HCT116 (cell line): ENCODE measurements at regions not wholly inside any gene's neighbourhood (a gene's known extent, or its start where the extent isn't known, plus 50 kb on each side); places are given as distances from the start of the nearest gene placed in this dataset.

Experiments
- ATAC-seq: fragments of 200-7000 bp; cut with Tn5 transposase; 2 replicates; pipeline ENCODE4 v1.9.1; 2020; ENCODE audit warnings: mild to moderate bottlenecking, moderate library complexity
- BruUV-seq: library from RNA; stranded (reverse); fragments of 400-500 nt; replicated peaks from 2 replicates; lab custom pipeline; 2021; lab: Mats Ljungman, UMichigan
- CTCF ChIA-PET: fragments of 300-600 bp; sonication (Branson Sonifier 250); formaldehyde crosslinking; loops from one replicate; lab custom pipeline; 2021; ENCODE audit warnings: antibody characterized with exemption; lab: Charles Lee
- POLR2A ChIA-PET: fragments of 300-600, 350-600 bp; sonication (Branson Sonifier 250); formaldehyde crosslinking; loops from one replicate; lab custom pipeline; 2021; ENCODE audit warnings: antibody characterized with exemption; lab: Charles Lee
- RAD21 ChIA-PET, 2 experiments: fragments of 300-600 bp; sonication (Branson Sonifier 250); formaldehyde crosslinking; loops; one replicate each; lab custom pipeline; 2023; ENCODE audit warnings: low total read pairs in 2 of 2; ENCODE audit not compliant: uncharacterized antibody in 2 of 2, unreplicated experiment in 2 of 2, low non-redundant PET in 1 of 2; lab: Charles Lee
- DNase-seq: peaks from one replicate; pipeline ENCODE4 v3.0.0-alpha.2; 2010; ENCODE audit warnings: low read depth, low spot score
- H2AFZ ChIP-seq: fragments of 200-600 bp; shearing (Covaris generic), sonication (generic); 2 replicates; pipeline ENCODE4 v1.6.1; 2017; ENCODE audit warnings: low read depth, mixed run types, mixed read lengths, antibody characterized with exemption, low read length; ENCODE audit not compliant: poor library complexity, severe bottlenecking
- H3K27ac ChIP-seq: 2 replicates; pipeline ENCODE4 v1.5.1; 2012; ENCODE audit warnings: low read depth, low read length
- H3K27me3 ChIP-seq: fragments of 200-600 bp; sonication (generic); 2 replicates; pipeline ENCODE4 v1.6.1; 2016; ENCODE audit warnings: mixed run types, low read length, mixed read lengths; ENCODE audit not compliant: insufficient read depth
- H3K36me3 ChIP-seq, 2 experiments: fragments of 200-500 bp in 1 of 2; fragments of 200-600 bp in 1 of 2; sonication (Bioruptor generic) in 1 of 2; sonication (generic) in 1 of 2; 2 replicates each; pipeline versions ENCODE4 v1.5.1 to v1.6.1; 2014 to 2016; ENCODE audit warnings: low read length in 2 of 2, inconsistent platforms in 1 of 2, mixed read lengths in 1 of 2, mixed run types in 1 of 2; ENCODE audit not compliant: insufficient read depth in 2 of 2, control insufficient read depth in 1 of 2
- H3K4me1 ChIP-seq, 2 experiments: fragments of 200-600 bp in 1 of 2; sonication (generic) in 1 of 2; 2 replicates each; pipeline versions ENCODE4 v1.5.1 to v1.6.1; 2012 to 2017; ENCODE audit warnings: low read length in 2 of 2, inconsistent platforms in 1 of 2, mild to moderate bottlenecking in 1 of 2, mixed read lengths in 1 of 2, mixed run types in 1 of 2, moderate library complexity in 1 of 2; ENCODE audit not compliant: insufficient read depth in 2 of 2, control insufficient read depth in 1 of 2
- H3K4me2 ChIP-seq: fragments of 200-600 bp; sonication (generic); 2 replicates; pipeline ENCODE4 v1.6.1; 2017; ENCODE audit warnings: mixed run types, low read length, mixed read lengths
- H3K4me3 ChIP-seq, 2 experiments: fragments of 200-600 bp in 1 of 2; sonication (generic) in 1 of 2; replicated peaks in 1 of 2; 2 replicates each; pipeline ENCODE4 v1.5.1; 2011 to 2016; ENCODE audit warnings: low read length in 2 of 2, control low read depth in 1 of 2, low read depth in 1 of 2, mild to moderate bottlenecking in 1 of 2, mixed read lengths in 1 of 2, mixed run types in 1 of 2
- H3K79me2 ChIP-seq: fragments of 200-600 bp; sonication (generic); 2 replicates; pipeline ENCODE4 v1.6.1; 2017; ENCODE audit warnings: mild to moderate bottlenecking, mixed run types, low read length, moderate library complexity, mixed read lengths; ENCODE audit not compliant: insufficient read depth
- H3K9ac ChIP-seq: fragments of 200-600 bp; sonication (generic); 2 replicates; pipeline ENCODE4 v1.6.1; 2016; ENCODE audit warnings: low read length, mixed read lengths
- H3K9me2 ChIP-seq: fragments of 200-600 bp; sonication (generic), shearing (Covaris generic); 2 replicates; pipeline ENCODE4 v1.6.1; 2017; ENCODE audit warnings: mixed run types, mild to moderate bottlenecking, moderate library complexity; ENCODE audit not compliant: insufficient read depth
- H3K9me3 ChIP-seq, 2 experiments: fragments of 200-500 bp in 1 of 2; fragments of 200-600 bp in 1 of 2; sonication (Bioruptor generic) in 1 of 2; sonication (generic) in 1 of 2; 2 replicates each; pipeline ENCODE4 v1.6.1; 2014 to 2017; ENCODE audit warnings: low read length in 2 of 2, mixed read lengths in 2 of 2, inconsistent platforms in 1 of 2, low read depth in 1 of 2, mild to moderate bottlenecking in 1 of 2, mixed run types in 1 of 2, moderate library complexity in 1 of 2; ENCODE audit not compliant: control insufficient read depth in 1 of 2, insufficient read depth in 1 of 2
- H4K20me1 ChIP-seq: fragments of 200-600 bp; sonication (generic), shearing (Covaris generic); 2 replicates; pipeline ENCODE4 v1.6.1; 2017; ENCODE audit warnings: mixed run types, mild to moderate bottlenecking, moderate library complexity; ENCODE audit not compliant: insufficient read depth
- ELF1 ChIP-seq: IDR thresholded peaks from 2 replicates; pipeline ENCODE4 v1.6.1; 2012; ENCODE audit warnings: low read depth, borderline replicate concordance
- JUND ChIP-seq: IDR thresholded peaks from 2 replicates; pipeline ENCODE4 v1.6.1; 2012
- POLR2AphosphoS5 ChIP-seq: IDR thresholded peaks from 2 replicates; pipeline ENCODE4 v1.6.1; 2011; ENCODE audit warnings: mild to moderate bottlenecking, low read depth, low read length, moderate library complexity
- RAD21 ChIP-seq: IDR thresholded peaks from 2 replicates; pipeline ENCODE4 v1.6.1; 2012; ENCODE audit warnings: low read depth, mild to moderate bottlenecking
- SIN3A ChIP-seq: IDR thresholded peaks from 2 replicates; pipeline ENCODE4 v1.6.1; 2012; ENCODE audit warnings: low read depth
- TCF7L2 ChIP-seq: IDR thresholded peaks from 2 replicates; pipeline ENCODE4 v1.7.0; 2011; ENCODE audit warnings: borderline replicate concordance, inconsistent platforms; ENCODE audit not compliant: insufficient read depth, insufficient read length; ENCODE audit errors: extremely low read depth
- YY1 ChIP-seq: IDR thresholded peaks from 2 replicates; pipeline ENCODE4 v1.6.1; 2011; ENCODE audit warnings: low read length, low read depth, moderate library complexity, mild to moderate bottlenecking; ENCODE audit not compliant: insufficient replicate concordance; ENCODE audit errors: extremely low read depth
- ZFX ChIP-seq: fragments of 450-650 bp; IDR thresholded peaks from 2 replicates; pipeline ENCODE4 v1.6.1; 2017
- ZNF274 ChIP-seq: fragments of 200-500 bp; sonication (Bioruptor generic); IDR thresholded peaks from 2 replicates; pipeline ENCODE4 v1.6.1; 2014; ENCODE audit warnings: mild to moderate bottlenecking, low read depth, low read length, inconsistent platforms
- intact Hi-C: fragments of 100-400 bp; cut with micrococcal nuclease; formaldehyde crosslinking; loops from 2 replicates; pipeline ENCODE4 v1.10.0; 2022
- TF ChIP-seq, protein P1 (sequence below): IDR thresholded peaks from 2 replicates; pipeline ENCODE4 v1.6.1; 2012; ENCODE audit warnings: low read depth
- TF ChIP-seq, protein P2 (sequence below): IDR thresholded peaks from 2 replicates; pipeline ENCODE4 v1.6.1; 2011; ENCODE audit warnings: mild to moderate bottlenecking, low read length, moderate library complexity; ENCODE audit not compliant: insufficient replicate concordance; ENCODE audit errors: extremely low read depth

DNA sequence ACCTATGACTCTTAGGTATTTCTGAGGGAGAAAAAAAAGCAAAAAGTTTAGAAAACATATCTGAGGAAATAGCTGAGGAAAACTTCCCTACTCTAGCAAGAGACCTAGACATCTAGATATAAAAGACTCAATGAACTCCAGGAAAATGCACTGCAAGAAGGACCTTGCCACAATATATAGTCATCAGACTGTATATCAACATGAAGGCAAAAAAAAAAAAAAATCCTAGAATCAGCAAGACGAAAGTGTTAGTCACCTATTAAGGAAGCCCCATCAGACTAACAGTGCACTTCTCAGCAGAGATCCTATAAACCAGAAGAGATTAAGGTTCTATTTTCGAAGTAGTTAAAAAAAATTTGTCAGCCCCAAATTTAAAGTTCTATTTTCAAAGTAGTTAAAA is 166.2 kb downstream of the TMEM38B start:
- Histone ChIP-seq H3K4me3 (no peak overlapping the region), H2AFZ (no peak overlapping the region), H3K9me3 (no peaks in the 10 kb centered on the region), H3K27me3 (no peaks in the 10 kb centered on the region), H3K79me2 (no peaks in the 10 kb centered on the region), H3K4me1 (no peaks in the 10 kb centered on the region), H3K36me3 (no peaks in the 10 kb centered on the region), H3K9ac (no peak overlapping the region), H3K27ac (no peak overlapping the region), H3K4me2 (no peak overlapping the region), H4K20me1 (no peaks in the 10 kb centered on the region), H3K9me2 (no peaks in the 10 kb centered on the region)
- TF ChIP-seq, protein P1, sequence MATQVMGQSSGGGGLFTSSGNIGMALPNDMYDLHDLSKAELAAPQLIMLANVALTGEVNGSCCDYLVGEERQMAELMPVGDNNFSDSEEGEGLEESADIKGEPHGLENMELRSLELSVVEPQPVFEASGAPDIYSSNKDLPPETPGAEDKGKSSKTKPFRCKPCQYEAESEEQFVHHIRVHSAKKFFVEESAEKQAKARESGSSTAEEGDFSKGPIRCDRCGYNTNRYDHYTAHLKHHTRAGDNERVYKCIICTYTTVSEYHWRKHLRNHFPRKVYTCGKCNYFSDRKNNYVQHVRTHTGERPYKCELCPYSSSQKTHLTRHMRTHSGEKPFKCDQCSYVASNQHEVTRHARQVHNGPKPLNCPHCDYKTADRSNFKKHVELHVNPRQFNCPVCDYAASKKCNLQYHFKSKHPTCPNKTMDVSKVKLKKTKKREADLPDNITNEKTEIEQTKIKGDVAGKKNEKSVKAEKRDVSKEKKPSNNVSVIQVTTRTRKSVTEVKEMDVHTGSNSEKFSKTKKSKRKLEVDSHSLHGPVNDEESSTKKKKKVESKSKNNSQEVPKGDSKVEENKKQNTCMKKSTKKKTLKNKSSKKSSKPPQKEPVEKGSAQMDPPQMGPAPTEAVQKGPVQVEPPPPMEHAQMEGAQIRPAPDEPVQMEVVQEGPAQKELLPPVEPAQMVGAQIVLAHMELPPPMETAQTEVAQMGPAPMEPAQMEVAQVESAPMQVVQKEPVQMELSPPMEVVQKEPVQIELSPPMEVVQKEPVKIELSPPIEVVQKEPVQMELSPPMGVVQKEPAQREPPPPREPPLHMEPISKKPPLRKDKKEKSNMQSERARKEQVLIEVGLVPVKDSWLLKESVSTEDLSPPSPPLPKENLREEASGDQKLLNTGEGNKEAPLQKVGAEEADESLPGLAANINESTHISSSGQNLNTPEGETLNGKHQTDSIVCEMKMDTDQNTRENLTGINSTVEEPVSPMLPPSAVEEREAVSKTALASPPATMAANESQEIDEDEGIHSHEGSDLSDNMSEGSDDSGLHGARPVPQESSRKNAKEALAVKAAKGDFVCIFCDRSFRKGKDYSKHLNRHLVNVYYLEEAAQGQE: no peak
- TF ChIP-seq POLR2AphosphoS5 (no peak), ZNF274 (no peak), YY1 (no peak)
- DNase-seq (no peak), ATAC-seq (no peak)
- intact Hi-C loops: no loop called here
- ChIA-PET RAD21 (no interaction called here), CTCF (interaction anchor here (0.9 kb wide), 1 partner anchor 21 kb away, joined by 4 read pairs; no protein-coding TSS in a partner anchor), POLR2A (no interaction called here)
- no TSS peak for BruUV-seq

DNA sequence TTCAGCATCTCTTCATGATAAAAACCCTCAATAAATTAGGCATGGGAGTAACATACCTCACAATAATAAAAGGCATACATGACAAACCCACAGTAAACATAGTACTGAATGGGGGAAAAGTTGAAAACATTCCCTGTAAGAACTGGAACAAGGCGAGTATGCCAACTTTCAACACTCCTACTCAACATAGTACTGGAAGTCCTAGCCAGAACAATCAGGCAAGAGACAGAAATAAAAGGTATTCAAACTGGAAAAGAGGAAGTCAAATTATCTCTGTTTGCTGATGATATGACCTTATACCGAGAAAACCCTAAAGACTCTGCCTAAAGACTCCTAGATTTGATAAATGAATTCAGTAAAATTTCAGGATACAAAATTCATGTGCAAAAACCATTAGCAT is 167.6 kb downstream of the TMEM38B start:
- RAD21 ChIA-PET: no interaction called here
- Histone ChIP-seq H3K4me3 (no peak overlapping the region), H3K9me2 (no peaks in the 10 kb centered on the region), H3K4me2 (no peak overlapping the region), H3K4me1 (no peaks in the 10 kb centered on the region), H3K36me3 (no peaks in the 10 kb centered on the region), H2AFZ (no peak overlapping the region), H3K27me3 (no peaks in the 10 kb centered on the region), H3K27ac (no peak overlapping the region), H3K79me2 (no peaks in the 10 kb centered on the region), H4K20me1 (no peaks in the 10 kb centered on the region), H3K9me3 (no peaks in the 10 kb centered on the region), H3K9ac (no peak overlapping the region)
- ATAC-seq (no peak), DNase-seq (no peak)
- no TSS peak for BruUV-seq
- POLR2A ChIA-PET: no interaction called here
- intact Hi-C loops: no loop called here
- CTCF ChIA-PET: no interaction called here
- TF ChIP-seq ZFX (no peak), JUND (no peak), SIN3A (no peak), ELF1 (no peak), TCF7L2 (no peak), YY1 (no peak), RAD21 (no peak)
- TF ChIP-seq, protein P1: no peak
- TF ChIP-seq, protein P2, sequence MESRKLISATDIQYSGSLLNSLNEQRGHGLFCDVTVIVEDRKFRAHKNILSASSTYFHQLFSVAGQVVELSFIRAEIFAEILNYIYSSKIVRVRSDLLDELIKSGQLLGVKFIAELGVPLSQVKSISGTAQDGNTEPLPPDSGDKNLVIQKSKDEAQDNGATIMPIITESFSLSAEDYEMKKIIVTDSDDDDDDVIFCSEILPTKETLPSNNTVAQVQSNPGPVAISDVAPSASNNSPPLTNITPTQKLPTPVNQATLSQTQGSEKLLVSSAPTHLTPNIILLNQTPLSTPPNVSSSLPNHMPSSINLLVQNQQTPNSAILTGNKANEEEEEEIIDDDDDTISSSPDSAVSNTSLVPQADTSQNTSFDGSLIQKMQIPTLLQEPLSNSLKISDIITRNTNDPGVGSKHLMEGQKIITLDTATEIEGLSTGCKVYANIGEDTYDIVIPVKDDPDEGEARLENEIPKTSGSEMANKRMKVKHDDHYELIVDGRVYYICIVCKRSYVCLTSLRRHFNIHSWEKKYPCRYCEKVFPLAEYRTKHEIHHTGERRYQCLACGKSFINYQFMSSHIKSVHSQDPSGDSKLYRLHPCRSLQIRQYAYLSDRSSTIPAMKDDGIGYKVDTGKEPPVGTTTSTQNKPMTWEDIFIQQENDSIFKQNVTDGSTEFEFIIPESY: no peak
